ENCODE measurements at regions not wholly inside any gene's neighbourhood (a gene's known extent, or its start where the extent isn't known, plus 50 kb on each side); places are given as distances from the start of the nearest gene placed in this dataset.

DNA sequence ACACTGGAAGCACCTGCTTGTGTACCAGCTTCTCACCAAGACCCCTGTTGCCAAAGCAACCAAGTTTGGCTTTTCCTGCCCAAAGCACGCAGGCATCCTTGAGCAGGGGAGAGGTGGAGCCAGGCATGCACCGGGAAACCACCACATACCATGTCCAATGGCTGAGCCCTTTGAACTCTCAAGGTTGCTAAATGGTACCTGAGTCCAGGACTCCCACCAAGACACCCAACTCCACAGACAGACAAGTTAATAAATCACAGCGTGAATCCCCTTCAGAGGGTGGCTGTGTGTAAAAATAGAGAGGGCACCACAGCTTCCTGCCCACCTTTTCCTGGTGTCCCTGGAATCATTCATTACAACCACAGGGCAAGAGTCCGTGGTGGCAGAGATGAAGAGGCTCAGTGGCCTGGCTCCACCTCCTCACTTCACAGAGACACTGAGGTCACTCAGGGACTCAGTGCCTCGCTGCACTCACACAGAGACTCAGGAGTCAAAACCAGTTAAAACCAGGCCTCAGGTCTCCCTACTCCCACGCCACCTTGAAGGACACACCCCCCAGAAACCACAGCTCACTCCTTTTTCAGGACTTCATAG, 143.7 kb downstream of the C5orf15 start:
- no peak for TF ChIP-seq CTCF (conservative IDR thresholded peaks at IDR 0.05)
- TF ChIP-seq ZFX (IDR thresholded peaks at IDR 0.05), result no peak
